Stomach smooth muscle (tissue), 2 donors: ENCODE measurements at regions not wholly inside any gene's neighbourhood (a gene's known extent, or its start where the extent isn't known, plus 50 kb on each side); places are given as distances from the start of the nearest gene placed in this dataset.

Experiments used
- H3K27ac ChIP-seq: one replicate; pipeline ENCODE4 v1.7.0; 2013; ENCODE audit warnings: mild to moderate bottlenecking, low read length, inconsistent platforms
- H3K27me3 ChIP-seq, 2 donors: one replicate each; pipeline ENCODE4 v1.7.0; 2013; ENCODE audit warnings: low read length in 2 of 2; ENCODE audit not compliant: insufficient read depth in 2 of 2, control insufficient read depth in 1 of 2
- H3K36me3 ChIP-seq, 2 donors: one replicate each; pipeline ENCODE4 v1.7.0; 2013; ENCODE audit warnings: low read length in 2 of 2; ENCODE audit not compliant: control insufficient read depth in 2 of 2, insufficient read depth in 2 of 2
- H3K4me1 ChIP-seq: one replicate; pipeline ENCODE4 v1.7.0; 2013; ENCODE audit warnings: low read length; ENCODE audit not compliant: control insufficient read depth, insufficient read depth
- H3K4me3 ChIP-seq, 2 donors: one replicate each; pipeline ENCODE4 v1.7.0; 2013; ENCODE audit warnings: low read length in 2 of 2
- H3K9ac ChIP-seq, 2 donors: one replicate each; pipeline ENCODE4 v1.7.0; 2013; ENCODE audit warnings: low read length in 2 of 2, mild to moderate bottlenecking in 1 of 2
- H3K9me3 ChIP-seq, 2 donors: one replicate each; pipeline ENCODE4 v1.7.0; 2013; ENCODE audit warnings: low read length in 2 of 2; ENCODE audit not compliant: control insufficient read depth in 2 of 2
- donor health status: healthy.
- donor health status: Pancreatic carcinoma.

DNA sequence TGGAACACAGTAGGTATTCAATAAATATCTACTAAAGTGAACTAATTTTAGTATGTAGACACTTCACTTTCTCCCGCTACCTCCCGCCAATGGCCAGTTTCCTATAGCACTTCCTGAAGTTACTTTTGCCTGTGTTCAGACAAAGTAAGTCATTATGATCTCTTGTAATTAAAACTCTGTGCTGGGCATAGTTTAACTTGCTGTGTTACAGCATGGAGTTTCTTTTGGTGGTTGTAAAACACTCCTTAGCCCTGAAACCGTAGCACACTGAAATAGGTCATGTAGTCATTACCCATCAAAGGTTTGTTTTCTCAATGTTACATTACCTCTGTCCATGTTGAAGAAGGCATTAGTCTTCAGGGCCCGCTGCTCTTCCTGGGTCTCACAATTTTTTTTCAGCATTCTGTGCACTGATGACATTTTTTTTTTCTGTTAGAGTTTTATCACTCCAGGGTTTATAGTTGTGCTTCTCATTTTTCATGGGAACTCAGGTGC is 54.0 kb upstream of the CENPW start:
- no peak overlapping the region for H3K4me3 ChIP-seq
- H3K27me3 ChIP-seq = no peaks in the 10 kb centered on the region
- no peaks in the 10 kb centered on the region for H3K36me3 ChIP-seq
- no peak overlapping the region for H3K27ac ChIP-seq
- H3K4me1 ChIP-seq = no peaks in the 10 kb centered on the region
- H3K9me3 ChIP-seq = no peaks in the 10 kb centered on the region
- no peak overlapping the region for H3K9ac ChIP-seq
